GM12891 (cell line): ENCODE measurements at regions not wholly inside any gene's neighbourhood (a gene's known extent, or its start where the extent isn't known, plus 50 kb on each side); places are given as distances from the start of the nearest gene placed in this dataset.
A peak's percentile ranks its signal among the peaks of the same experiment; 100 is the strongest.

Experiments
- DNase-seq: peaks from one replicate; pipeline ENCODE4 v3.0.0; 2011; ENCODE audit warnings: low spot score; ENCODE audit not compliant: insufficient read length
- FAIRE-seq: peaks from 2 replicates; lab custom pipeline; 2011; peaks lifted over from hg19 to GRCh38; lab: Jason Lieb, UNC
- PAX5 ChIP-seq: IDR thresholded peaks from 2 replicates; pipeline ENCODE4 v1.6.1; 2011; ENCODE audit warnings: low read length, moderate library complexity, mild to moderate bottlenecking; ENCODE audit not compliant: insufficient read depth, severe bottlenecking
- POLR2A ChIP-seq: IDR thresholded peaks from 2 replicates; pipeline ENCODE4 v1.6.1; 2011; ENCODE audit warnings: low read depth, low read length, control low read depth
- POLR2AphosphoS5 ChIP-seq: IDR thresholded peaks from 2 replicates; pipeline ENCODE4 v1.6.1; 2011; ENCODE audit warnings: low read depth, low read length, control low read depth
- POU2F2 ChIP-seq: IDR thresholded peaks from 2 replicates; pipeline ENCODE4 v1.6.1; 2011; ENCODE audit warnings: low read depth, mild to moderate bottlenecking, control low read depth, low read length, moderate library complexity
- SPI1 ChIP-seq: IDR thresholded peaks from 2 replicates; pipeline ENCODE4 v1.6.1; 2011; ENCODE audit warnings: low read depth, low read length, control low read depth
- TAF1 ChIP-seq: IDR thresholded peaks from 2 replicates; pipeline ENCODE4 v1.6.1; 2011; ENCODE audit warnings: low read depth, low read length, control low read depth

DNA sequence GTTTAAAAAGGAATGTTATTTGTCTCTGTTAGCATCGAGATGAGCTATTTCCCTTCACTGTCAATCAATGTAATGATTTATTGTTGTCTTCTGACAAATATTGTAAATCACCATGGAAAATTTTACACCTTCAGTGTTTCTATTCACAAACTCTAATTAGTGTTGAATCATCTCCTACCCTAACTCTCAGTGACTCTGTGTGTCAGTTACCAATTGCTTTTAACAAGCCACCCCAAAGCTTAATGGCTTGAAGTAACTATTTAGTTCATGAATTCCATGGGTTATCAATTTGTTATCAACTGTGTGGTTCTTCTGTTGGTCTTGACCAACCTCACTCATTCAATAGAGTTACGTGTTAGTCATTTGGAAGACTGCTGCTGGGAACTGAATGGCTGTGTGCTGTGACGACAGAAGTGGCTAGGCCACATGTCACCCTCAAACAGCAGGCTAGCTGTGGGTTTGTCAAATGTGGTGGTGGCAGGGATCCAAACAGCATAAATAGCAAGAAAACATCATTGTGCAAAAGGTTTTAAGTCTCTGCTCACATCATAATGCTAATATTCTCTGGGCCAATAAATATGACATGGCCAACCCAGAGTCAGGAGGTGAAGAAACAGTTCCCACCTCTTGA lies 910.8 kb upstream of the CDH2 start:
- DNase-seq (no peak), FAIRE-seq (peak; percentile 33)
- TF ChIP-seq TAF1 (no peak), PAX5 (no peak), POLR2A (no peak), POU2F2 (no peak), POLR2AphosphoS5 (no peak)

GRCh38 chr18:29084120-29084519 lies 907.2 kb upstream of the CDH2 start:
- no peak for FAIRE-seq
- TF ChIP-seq SPI1 = no peak
- TF ChIP-seq POLR2AphosphoS5 = no peak
- TF ChIP-seq TAF1 = no peak
- no peak for TF ChIP-seq POLR2A
- TF ChIP-seq POU2F2 = no peak
- TF ChIP-seq PAX5 = no peak
- no peak for DNase-seq

GRCh38 chr18:29083545-29083944 lies 906.6 kb upstream of the CDH2 start:
- FAIRE-seq = no peak
- DNase-seq = no peak

GRCh38 chr18:29080946-29081345 lies 904.0 kb upstream of the CDH2 start:
- DNase-seq = no peak
- FAIRE-seq = no peak
- TF ChIP-seq PAX5 (no peak), TAF1 (no peak), SPI1 (no peak), POU2F2 (no peak), POLR2A (no peak), POLR2AphosphoS5 (no peak)

More at GRCh38 chr18:29083545-29083944, 906.6 kb upstream of the CDH2 start:
- TF ChIP-seq POU2F2 = no peak
- no peak for TF ChIP-seq PAX5

DNA sequence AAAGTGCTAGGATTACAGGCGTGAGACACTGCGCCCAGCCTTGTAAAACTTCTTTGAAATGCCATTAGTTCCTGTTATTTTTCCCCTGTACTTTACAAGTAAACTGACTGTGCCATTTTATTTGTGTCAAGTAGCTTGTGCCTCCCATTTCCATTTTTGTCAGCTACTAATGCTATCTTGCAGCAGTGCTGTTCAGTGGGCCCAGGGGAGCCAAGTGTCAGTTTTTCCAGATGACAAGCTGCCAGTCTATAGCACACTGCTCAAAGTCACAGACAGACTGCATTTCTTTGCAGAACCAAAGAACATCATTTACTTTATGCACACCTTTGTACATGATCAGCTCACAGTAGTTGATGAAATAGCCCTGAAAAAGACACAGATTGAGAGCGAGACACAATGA lies 901.3 kb upstream of the CDH2 start:
- TF ChIP-seq POLR2AphosphoS5 (no peak), TAF1 (no peak), POU2F2 (no peak), PAX5 (no peak), POLR2A (no peak), SPI1 (no peak)
- DNase-seq (no peak), FAIRE-seq (no peak)

DNA sequence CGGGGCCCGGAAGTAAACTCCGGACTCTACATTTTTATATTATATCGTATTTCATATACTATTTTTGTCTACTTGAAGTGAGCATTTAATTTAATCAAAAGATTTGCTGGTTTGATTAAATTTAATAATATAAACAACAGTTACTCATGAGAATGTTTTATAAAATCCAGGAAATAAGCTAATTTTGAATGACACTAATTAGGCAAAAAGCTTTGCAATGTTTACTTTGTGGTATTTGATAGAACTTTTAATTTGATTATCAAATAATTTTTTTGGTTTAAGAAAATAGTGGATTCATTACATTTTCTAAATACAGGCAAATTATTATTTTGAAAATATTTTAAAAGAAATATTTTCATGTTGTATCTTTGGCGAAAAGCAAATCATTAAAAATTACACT lies 900.4 kb upstream of the CDH2 start:
- DNase-seq (no peak), FAIRE-seq (no peak)
- no peak for TF ChIP-seq PAX5
- TF ChIP-seq POLR2A = no peak
- TF ChIP-seq SPI1 = no peak
- no peak for TF ChIP-seq POLR2AphosphoS5
- TF ChIP-seq POU2F2 = no peak
- no peak for TF ChIP-seq TAF1

- FAIRE-seq (no peak), DNase-seq (no peak)
- TF ChIP-seq PAX5 (no peak), TAF1 (no peak), POU2F2 (no peak), POLR2A (no peak), SPI1 (no peak), POLR2AphosphoS5 (no peak)
Observed at GRCh38 chr18:29076645-29077044, 899.7 kb upstream of the CDH2 start.

- FAIRE-seq = no peak
- no peak for TF ChIP-seq POU2F2
- no peak for TF ChIP-seq PAX5
- TF ChIP-seq TAF1 = no peak
- TF ChIP-seq SPI1 = no peak
- no peak for TF ChIP-seq POLR2AphosphoS5
- no peak for TF ChIP-seq POLR2A
Observed at GRCh38 chr18:29074147-29074546, 897.2 kb upstream of the CDH2 start.

DNA sequence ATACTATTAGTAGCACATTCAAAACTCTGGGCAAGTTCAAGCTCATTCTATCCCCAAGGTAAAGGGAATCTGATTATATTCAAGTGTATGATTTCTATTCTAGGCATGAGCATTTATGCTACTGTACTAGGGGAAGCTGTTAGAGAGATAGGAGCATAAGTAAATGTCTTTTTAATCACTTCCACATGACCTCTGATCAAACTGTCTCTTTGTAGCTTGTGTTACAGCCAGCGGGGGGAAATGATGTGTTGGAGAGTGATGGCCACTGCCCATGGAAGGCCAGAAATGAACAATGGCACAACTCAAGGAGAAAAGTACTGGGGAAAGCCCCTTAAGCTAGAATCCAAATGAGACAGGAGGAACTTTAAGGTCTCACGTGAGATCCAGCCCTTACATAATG lies 894.9 kb upstream of the CDH2 start:
- FAIRE-seq (no peak), DNase-seq (no peak)
- TF ChIP-seq POU2F2 = no peak

More at GRCh38 chr18:29074147-29074546, 897.2 kb upstream of the CDH2 start:
- no peak for DNase-seq

DNA sequence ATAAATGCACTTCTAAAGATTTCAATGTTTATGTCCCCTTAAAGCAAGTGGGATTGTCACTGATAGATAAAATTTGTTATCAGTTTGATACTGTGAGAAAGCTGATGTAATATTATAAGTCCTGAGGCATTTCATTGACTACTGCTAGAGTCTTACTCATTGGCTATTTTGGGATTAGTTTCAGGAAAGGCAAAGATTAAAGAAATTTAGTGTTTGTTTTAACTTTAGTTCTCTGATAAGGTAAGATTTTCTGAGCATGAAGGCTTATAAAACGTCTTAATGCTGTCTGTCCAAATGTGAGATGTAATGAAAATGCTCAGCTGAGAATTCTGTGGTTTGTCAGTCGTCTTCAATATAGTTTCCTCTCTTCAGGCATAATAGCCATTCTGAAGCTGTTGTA lies 886.4 kb upstream of the CDH2 start:
- no peak for TF ChIP-seq TAF1
- no peak for TF ChIP-seq POLR2A
- TF ChIP-seq PAX5 = no peak
- TF ChIP-seq SPI1 = no peak
- no peak for TF ChIP-seq POU2F2
- TF ChIP-seq POLR2AphosphoS5 = no peak
- no peak for DNase-seq
- no peak for FAIRE-seq

- no peak for TF ChIP-seq PAX5
- no peak for TF ChIP-seq TAF1
- no peak for TF ChIP-seq POLR2A
- TF ChIP-seq POLR2AphosphoS5 = no peak
- no peak for TF ChIP-seq POU2F2
- no peak for TF ChIP-seq SPI1
- no peak for FAIRE-seq
Observed at GRCh38 chr18:29062921-29063320, 886.0 kb upstream of the CDH2 start.

More at GRCh38 chr18:29062921-29063320, 886.0 kb upstream of the CDH2 start:
- DNase-seq = no peak
